ENCODE measurements at regions not wholly inside any gene's neighbourhood (a gene's known extent, or its start where the extent isn't known, plus 50 kb on each side); places are given as distances from the start of the nearest gene placed in this dataset.

GRCh38 chr17:22694362-22695227, 1002.3 kb downstream of the KCNJ18 start:
- no peak for TF ChIP-seq CTCF (IDR thresholded peaks at IDR 0.05; ENCODE audit: insufficient read depth, low read length)
- no peak for TF ChIP-seq POLR2AphosphoS5 (IDR thresholded peaks at IDR 0.05; ENCODE audit: low read depth)

All from HL-60 (cell line).